LHCN-M2 (cell line): ENCODE measurements at regions not wholly inside any gene's neighbourhood (a gene's known extent, or its start where the extent isn't known, plus 50 kb on each side); places are given as distances from the start of the nearest gene placed in this dataset.
A peak's percentile ranks its signal among the peaks of the same experiment; 100 is the strongest.
"Not testable (repeated sequence)": the region's sequence is repeated elsewhere in the genome, so short reads cannot be mapped to it uniquely, and the experiment has no call there.

ENCODE experiments used
- DNase-seq: peaks from one replicate; pipeline ENCODE4 v3.0.0-alpha.2; 2012; ENCODE audit warnings: low read depth

DNA sequence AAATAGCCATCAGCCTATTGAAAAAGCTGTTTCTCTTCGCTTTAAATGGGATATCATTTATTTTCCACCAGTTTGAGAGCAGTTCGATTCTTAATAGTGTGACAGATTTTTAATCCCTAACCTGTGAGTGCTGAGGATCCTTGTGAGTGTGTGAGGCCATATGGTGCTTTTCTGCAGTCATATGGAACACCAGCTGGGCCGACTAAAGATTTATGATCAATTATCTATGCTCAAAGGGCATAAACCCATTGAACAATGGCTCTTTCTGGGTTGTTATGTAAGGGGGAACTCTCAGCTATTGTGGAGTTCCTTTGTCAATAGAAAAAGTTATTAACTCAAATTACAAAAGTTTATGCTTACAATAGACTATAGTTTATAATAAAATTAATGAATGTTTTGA, 1003.6 kb downstream of the FAT4 start:
- no peak for DNase-seq

DNA sequence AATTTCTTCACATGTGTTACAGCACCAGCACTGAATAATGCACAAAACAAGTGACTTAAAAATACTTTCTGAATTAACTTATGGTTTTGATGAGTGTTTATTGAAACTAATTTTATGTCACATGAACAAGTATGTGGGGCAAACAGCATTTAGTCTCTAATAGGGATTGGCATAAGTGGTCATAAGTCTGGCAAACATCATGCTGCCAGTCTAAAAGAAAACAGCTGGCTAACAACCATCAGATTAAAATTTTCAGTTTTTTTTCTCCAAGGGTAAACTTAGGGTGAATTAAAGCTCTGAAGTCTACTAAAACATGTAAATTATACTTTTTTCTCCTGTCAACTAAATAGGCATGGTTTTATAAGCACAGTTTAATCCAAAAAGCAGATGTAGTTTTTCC, 1014.2 kb downstream of the FAT4 start:
- DNase-seq = no peak

DNA sequence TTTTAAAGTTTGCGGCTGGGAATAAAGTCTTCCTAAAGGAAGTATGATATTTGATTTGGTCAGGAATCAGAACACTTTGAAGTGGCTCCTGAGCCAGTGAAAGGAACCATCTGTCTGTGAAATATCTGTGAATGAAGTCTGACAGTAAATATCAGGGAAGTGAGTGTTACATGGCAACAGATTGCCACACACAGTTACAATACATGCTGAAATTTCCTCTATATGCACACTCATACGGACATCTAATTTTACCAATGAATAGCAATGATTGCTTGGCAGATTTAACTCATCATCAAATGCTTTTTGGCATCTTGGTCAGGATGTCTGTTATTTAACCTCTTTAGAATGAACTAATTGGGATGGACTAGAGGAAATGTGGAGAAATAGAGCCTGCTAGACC, 1023.8 kb downstream of the FAT4 start:
- no peak for DNase-seq

DNA sequence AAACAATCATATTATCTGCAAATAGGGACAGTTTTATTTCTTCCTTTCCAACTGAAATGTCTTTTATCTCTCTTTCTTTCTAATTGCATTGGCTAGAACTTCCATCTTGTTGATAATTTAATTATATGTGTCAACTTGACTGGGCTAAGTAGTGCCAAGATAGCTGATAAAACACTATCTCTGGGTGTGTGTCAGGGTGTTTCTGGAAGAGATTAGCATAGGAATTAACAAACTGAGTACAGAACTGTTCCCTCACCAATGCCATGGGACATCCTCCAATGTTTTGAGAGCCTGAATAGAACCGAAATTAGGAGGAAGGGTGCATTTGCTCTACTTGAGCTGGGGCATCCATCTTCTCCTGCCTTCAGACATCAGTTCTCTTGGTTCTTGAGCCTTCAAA, 1027.2 kb downstream of the FAT4 start:
- no peak for DNase-seq

DNA sequence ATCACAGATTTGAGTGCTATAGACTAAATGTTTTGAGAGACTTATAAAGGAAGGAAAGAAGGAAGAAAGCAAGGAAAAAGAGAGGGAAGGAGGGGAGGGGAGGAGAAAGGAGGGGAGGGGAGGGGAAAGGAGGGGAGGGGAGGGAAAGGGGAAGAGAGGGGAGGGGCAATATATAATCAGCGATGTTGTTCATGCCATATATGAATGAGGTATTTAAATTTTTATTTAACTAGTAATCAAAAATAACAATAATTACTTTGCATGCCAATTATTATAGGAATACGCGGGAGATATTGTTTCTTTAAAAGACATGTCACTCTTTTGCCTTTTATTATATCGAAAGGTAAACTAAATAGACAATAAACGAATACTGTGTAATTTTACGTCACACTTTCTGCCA, 1029.7 kb downstream of the FAT4 start:
- DNase-seq = no peak

DNA sequence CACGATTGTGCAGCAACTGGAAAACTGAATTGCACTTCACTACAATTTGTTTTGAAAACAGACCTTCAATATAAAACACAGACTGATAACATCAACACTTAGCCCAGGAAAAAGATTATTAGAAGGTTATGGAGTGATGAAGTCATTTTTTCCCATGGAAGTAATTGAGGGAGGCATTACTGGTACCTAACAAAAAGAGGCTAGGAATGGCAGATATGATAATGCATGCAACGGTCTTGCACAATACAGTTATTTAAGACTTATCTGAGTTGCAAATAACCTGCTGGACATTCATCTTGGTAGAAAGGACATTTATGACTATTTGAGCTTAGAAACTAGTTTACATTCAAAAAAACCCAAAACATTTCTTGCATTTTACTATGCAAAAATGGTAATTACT, 1031.9 kb downstream of the FAT4 start:
- DNase-seq = no peak

DNA sequence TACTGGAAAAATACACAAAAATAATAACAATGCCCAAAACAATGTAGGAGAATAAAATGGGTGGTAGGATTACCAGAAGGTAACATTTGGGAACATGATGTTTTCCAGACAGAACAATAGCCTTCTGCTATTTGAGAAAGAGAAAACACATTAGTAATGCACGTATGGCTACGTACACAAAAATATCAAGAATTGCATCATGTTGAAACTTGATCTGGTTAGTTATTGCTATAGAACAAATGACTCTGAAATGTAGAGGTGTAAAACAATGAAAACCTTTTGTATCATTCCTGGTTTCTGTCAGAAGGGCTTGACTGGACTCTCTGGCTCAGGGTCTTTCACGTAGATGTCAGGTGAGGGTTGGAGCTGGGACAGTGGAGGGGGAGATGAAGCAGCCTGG, 1040.0 kb downstream of the FAT4 start:
- DNase-seq = no peak

DNA sequence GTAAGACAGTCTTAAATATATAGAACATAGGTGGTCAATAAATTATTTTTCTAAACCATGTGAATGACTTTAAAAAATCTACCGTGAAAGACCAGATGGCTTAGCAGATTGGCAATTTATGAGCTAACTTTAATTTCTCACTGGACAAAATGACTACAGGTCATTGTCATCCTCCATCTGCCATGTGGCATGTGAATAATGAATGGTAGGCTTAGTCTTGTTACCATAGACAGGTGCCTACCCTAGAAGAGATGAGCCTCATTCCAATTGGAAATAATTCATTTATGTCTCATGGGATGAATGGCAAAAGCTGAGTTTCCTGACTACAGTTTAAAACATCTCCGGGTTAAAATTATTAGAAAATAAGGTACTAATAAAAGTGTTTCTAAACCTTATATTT, 1043.3 kb downstream of the FAT4 start:
- no peak for DNase-seq

DNA sequence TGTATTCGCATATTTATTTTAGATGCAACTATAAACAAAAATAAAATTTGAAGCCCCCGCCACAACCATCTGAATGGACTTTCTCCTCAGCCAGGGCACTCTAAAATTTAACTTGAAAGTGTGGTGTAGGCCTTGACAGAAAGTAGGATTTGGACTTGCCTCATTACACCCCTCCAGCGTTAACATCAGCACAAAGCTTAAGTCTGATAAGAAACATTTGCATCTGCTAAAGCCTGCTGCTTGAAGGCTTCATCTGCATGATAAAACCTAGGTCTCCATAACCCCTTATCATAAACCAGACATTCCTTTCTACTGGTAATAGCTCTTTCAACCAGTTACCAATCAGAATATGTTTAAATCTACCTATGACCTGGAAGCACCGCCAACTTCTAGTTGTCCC, 1046.5 kb downstream of the FAT4 start:
- DNase-seq = no peak

DNA sequence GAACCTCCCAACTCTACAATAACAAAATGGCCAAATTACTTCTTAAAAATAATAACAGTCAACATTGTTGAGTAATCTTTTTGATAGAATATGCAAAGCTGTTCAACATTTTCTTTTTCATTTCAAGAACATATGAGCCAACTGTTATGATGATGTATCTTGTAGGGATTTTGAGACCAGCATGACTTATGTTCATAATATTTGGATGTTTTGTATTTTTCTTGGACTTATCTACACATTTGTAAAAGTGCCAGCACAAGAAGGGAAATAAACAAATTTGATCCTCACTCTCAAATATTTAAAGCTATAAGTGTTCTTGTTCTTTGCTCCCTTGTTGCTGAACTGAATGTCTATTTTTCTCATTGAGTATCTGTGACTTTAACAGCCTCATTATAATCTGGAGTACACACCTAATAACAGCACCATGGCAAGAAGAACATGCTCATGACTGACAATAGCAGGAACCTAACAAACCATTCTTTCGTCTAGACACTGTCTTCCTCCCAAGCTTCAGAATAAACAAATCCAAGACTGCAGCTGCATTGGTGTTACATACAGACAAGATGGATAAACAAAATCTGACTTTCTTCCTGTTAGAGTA, 1049.7 kb downstream of the FAT4 start:
- peak; percentile 78 for DNase-seq

DNA sequence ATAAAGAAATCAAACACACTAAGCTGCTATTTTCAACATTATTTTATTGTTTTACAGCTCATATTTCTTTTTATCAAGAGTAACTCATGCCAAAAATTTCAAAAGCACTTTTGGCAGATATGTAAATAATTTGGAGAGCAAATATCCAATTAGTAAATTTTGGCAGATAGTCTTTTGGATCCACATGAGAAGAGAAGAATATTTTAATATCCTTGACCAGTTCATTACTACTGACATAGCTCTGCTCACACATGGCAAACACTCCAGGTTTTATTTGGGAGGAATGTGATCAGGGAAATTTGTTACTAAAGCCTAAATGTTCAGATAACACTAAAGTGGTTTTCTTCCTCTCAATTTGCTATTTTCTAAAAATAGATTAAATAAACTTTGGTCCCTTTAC, 1054.3 kb downstream of the FAT4 start:
- no peak for DNase-seq

DNA sequence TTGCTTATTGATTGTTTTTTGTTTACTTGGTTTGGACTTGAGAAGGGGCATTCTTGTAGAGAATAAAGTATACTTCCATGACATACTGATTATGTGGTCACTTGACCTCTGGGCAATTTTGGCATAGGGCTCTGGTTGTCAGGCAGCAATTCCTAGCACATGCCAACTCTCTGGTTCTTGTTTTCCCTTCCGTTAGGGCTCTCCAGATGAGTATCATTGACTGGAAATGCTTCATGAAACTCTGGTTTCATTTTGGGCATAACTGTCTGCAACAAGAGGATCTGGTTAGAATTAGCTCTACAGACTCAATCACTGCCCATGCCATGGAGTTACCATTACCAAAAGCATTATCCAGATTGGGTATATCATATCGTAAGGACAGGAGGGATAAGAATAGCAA, 1057.9 kb downstream of the FAT4 start:
- DNase-seq = no peak

DNA sequence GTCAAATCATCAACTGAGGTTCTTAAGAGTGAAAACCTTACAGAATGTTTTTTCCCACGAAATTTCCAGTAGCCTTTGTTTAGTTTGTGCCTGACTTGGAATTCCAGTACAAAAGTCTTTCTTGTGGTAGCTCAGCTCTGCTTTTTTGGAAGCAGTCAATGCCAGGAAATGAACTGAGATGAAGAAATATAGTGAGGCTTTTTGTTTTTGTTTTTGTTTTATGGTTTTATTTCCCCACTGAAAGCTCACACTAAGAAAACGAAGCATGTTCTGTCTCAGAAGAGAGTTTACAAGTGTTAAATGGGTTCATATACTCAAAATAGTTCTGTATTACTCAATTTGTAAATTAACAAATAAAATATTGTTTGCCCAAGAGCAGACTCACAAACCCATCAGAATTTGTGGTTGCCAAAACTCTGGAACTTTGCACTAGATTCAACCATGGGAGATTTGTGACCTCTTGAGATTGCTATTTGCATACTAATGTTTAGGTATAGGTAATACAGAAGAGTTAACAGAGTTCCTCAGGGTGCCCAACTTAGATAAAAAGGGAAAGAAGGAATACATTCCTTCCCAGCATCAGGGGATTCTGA, 1060.8 kb downstream of the FAT4 start:
- peak; percentile 65 for DNase-seq

DNA sequence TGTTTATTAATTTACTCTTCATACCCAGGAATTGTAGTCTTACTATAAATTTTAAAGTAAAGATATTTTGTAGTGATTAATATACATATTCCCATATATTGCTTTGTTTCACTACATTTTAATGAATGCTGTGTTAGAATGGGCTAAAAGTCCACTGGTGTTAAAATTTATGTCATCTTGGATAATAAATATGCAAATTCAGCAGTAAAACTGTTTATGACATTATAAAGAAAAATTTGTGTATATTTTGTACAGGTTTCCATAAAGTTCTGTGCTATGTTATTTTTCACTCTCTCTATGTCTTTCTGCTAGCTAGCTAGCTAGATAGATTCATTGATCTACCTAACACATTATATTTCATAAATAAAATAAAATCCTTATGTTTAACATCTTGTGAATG, 1071.2 kb downstream of the FAT4 start:
- no peak for DNase-seq

DNA sequence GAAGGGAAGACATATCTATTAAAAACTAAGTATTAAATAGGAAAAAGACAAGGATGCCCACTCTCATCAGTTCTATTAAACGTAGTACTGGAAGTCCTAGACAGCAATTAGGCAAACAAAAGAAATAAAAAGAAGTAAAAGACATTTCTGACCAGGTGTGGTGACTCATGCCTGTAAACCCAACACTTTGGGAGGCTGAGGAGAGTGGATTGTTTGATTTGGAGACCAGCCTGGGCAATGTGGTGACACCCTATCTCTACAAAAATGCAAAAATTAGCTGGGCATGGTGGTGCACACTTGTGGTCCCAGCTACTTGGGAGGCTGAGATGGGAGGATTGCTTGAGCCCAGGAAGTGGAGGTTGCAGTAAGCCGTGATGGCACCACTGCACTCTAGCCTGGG, 1071.8 kb downstream of the FAT4 start:
- peak; percentile 90 for DNase-seq

DNA sequence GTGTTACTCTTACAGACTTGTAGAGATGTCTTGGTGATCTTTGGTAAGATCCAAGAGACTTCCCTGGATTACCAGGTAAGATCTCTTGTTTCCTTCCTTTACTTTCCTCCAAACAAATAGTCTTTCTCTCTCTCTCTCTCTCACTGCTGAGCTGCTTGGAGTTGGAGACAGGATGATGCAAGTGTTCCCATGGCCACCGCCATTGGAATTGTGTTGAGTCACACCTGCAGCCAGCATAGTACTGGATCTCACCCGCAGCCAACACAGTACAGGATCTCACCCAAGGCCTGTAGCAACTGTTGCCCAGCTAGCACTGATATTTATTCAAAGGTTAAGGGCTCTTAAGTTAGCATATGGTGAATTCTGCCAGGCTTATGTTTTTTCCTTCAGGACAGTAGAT, 1080.9 kb downstream of the FAT4 start:
- DNase-seq = peak; percentile 19

DNA sequence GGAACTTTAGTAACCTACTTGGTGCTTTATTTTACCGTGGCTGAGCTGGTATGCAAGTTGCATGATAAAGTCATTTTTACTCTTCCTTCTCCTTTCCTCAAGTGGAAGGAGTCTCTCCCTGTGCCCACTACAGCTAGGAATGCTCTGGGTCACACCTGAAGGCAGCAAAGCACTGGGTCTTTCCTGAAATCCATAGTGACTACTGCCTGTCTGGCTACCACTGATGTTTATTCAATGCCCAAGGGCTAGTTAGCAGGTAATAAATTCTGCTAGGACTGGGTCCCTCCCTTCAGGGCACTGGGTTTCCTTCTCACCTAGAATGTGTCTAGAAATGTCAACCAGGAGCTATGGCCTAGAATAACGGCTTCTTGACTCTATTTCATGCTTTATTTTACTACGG, 1081.4 kb downstream of the FAT4 start:
- DNase-seq = no peak

DNA sequence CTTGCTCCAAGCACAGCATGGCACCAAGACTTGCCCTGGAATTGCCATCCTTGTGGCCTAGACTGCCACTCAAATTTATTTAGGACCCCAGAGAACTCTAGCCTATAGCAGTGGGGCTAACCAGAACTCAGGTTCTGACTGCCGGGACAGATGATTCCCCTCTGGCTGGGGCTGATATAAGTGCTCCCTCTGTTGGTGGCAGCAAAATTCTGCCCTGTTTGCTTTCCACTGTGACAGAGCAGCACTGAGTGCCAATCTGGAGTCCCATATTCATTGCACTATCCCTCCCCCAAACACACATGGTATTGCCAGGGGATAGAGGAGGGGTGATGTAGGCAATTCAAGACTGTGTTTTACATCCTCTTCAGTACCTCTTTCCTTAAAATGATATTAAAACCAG, 1081.9 kb downstream of the FAT4 start:
- no peak for DNase-seq

DNA sequence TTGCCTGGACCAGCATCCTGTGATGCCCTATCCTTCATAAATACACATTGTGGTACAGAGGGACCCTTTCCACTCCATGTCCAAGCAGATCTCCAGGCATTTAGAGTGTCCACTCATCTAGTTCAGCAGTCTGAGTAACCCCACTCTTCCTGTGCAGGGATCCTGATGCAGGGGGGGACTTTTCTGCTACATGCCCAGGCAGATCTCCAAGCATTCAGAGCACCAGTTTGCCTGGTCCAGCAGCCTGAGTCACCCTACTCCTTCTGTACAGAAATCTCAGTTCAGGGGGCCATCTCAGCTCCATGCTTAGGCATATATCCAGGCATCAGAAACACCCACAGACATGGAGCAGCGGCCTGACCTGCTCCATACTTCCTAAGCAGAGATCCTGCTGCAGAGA, 1089.8 kb downstream of the FAT4 start:
- DNase-seq = peak; percentile 13

DNA sequence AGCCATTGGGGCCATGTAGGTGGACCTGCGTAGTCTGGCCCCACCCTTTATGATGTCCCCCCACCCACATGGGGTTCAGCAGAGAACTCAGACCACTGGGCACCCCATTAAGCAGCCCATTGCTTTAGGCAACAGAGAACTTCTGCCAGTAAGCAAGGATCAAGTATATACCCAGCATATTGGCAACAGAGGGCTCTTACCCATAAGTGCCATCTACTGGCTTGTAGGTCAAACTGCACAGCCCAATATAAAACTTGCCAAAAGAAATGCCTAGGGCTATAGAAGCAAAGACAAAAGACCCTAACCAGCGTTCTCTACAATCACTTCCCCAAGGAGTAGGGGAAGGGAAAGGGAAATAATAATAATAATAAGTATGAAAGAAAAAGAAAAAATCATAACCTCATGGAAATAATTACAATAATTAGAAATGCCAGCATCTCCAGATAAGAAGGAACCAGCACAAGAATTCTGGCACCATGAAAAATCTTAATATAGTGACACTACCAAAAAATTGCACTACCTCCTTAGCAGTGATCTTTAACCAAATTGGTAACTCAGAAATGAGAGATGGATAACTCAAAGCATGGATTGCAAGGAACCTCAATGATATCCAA, 1090.7 kb downstream of the FAT4 start:
- peak; percentile 36 for DNase-seq

DNA sequence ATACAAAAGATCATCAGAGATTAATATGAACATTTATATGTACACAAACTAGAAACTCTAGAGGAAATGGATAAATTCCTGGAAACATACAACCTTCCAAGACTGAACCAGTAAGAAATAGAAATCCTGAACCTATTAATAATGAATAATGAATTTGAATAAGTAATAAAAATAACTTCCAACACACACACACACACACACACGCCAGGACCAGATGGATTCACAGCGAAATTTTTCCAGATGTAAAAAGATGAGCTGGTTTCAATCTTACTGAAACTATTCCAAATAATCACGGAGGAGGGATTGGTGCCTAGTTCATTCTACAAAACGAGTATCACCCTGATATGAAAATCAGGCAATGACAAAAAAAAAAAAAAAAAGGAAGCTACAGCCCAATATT, 1095.0 kb downstream of the FAT4 start:
- no peak for DNase-seq

DNA sequence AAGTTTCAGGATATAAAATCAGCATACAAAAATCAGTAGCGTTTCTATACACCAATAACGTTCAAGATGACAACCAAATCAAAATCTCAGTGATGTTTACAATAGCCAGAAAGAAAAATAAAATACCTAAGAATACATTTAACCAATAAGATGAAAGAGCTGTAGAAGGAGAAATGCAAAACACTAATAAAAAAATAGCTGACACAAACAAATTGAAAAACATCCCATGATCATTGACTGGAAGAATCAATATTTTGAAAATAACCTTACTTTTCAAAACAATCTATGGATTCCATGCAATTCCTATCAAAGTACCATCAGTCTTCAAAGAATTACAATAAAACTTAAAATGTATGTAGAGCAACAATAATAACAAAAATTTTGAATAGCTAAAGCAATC, 1096.3 kb downstream of the FAT4 start:
- no peak for DNase-seq

DNA sequence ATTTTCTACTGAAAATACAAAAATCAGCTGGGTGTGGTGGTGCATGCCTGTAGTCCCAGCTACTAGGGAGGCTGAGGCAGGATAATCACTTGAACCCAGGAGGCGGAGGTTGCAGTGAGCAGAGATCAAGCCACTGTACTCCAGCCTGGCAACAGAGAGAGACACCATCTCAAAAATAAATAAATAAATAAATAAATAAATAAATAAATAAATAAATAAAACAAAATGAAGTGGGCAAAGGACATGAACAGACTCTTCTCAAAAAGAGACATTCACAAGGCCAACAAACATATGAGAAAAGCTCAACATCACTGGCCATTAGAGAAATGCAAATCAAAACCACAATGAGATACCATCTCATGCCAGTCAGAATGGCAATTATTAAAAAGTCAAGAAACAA, 1097.6 kb downstream of the FAT4 start:
- not testable (repeated sequence) for DNase-seq

DNA sequence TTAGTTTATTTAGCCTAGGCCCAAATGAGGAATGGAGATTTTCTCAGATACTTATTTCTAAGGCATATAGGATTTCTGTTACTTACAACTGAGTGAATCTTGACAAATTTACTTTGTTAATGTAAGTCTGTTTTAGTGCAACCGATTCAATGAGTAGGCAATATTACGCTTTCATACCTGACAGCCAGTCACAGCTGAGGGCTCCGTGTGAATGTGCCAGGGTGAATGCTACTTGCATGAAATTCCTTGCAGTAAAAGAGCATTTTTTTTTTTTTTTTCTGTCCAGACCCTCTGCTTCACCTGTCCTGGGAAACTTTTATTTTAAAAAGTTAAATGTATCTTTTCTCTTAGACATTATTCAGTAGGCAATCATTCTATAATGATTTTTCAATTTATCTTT, 1100.0 kb downstream of the FAT4 start:
- no peak for DNase-seq
